COR-L47 (cell line): ENCODE measurements at regions not wholly inside any gene's neighbourhood (a gene's known extent, or its start where the extent isn't known, plus 50 kb on each side); places are given as distances from the start of the nearest gene placed in this dataset.
A peak's percentile ranks its signal among the peaks of the same experiment; 100 is the strongest.
"Not testable (repeated sequence)": the region's sequence is repeated elsewhere in the genome, so short reads cannot be mapped to it uniquely, and the experiment has no call there.

Experiments used
- DNase-seq: peaks from one replicate; lab custom pipeline; 2025; lab: John Stamatoyannopoulos, UW

- DNase-seq, result no peak
Measured at GRCh38 chr15:70524470-70524869, 238.9 kb downstream of the UACA start.

DNA sequence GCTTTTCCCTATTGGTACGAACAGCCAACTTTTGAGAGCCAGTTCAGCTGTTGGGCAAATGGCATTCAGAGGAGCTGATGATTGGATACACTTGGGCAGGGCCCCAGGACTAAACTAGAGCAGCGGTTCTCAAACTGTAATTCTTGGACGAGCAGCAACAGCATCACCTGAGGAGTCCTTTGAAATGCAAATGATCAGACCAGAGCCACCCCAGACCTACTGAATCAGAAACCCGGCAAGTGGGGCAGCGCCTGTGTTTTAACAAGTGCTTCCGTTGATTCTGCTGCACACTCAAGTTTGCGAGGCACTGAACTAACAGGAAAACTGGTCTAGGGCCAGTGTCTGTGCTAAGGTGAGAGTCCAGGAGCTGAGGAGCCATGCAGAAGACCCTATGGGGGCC, 239.7 kb downstream of the UACA start:
- no peak for DNase-seq

GRCh38 chr15:70523192-70523591, 240.2 kb downstream of the UACA start:
- DNase-seq, result no peak

DNA sequence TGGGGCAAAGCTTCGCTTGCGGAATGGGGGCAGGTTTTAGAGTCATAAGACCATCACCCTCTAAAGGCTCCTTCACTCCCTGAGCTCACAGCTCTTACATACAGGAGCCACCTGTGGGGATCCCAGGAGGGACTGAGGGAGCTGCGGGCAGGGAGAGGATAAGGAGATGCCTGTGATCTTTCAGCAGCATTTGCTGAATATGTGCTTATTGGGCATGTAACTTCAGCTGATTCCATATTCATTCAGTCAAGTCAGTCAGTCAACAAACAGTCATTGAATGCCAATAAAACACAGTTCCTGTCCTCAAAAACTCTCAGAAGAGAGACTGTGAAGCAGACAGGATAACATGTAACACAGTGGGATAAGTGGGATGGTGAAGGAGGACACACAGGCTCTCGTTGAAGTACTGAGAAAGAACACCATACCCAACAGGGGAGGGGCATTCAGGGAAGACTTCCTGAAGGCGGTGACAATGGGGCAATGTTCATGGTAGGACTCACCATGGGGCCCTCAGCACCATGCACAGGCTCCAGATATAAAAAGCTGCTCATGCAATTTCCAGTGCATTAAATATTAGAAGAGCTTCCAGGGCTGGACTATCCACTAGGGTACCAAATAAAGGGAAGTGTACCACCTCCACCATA, 240.9 kb downstream of the UACA start:
- DNase-seq, result no peak

- no peak for DNase-seq
Measured at GRCh38 chr15:70521576-70522322, 241.6 kb downstream of the UACA start.

- no peak for DNase-seq
Measured at GRCh38 chr15:70519616-70520015, 243.7 kb downstream of the UACA start.

DNA sequence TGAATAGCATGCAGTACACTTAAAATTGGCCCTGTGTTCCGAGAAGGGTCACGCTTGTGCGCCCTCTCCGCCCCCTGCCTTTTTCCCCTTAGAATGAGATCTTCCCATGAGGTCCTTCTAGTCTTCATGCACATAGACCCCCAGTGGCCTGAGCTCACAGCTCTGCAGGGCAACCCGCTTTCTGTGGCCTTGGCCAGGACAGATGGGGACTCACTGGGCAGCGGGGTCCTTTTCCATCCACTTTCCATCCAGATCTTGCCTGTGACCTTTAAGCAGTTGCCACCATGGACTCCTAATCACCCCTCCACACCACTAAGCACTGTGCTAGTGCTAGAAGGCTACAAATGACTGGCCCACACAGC, 244.4 kb downstream of the UACA start:
- DNase-seq, result no peak

- no peak for DNase-seq
Measured at GRCh38 chr15:70518201-70519003, 245.0 kb downstream of the UACA start.

- DNase-seq, result no peak
Measured at GRCh38 chr15:70517194-70517590, 246.2 kb downstream of the UACA start.

GRCh38 chr15:70516408-70517193, 246.8 kb downstream of the UACA start:
- no peak for DNase-seq

GRCh38 chr15:70514251-70514650, 249.1 kb downstream of the UACA start:
- no peak for DNase-seq

GRCh38 chr15:70513819-70514218, 249.5 kb downstream of the UACA start:
- peak; percentile 33 for DNase-seq

GRCh38 chr15:70512772-70513362, 250.5 kb downstream of the UACA start:
- peak; percentile 9 for DNase-seq

GRCh38 chr15:70511972-70512587, 251.3 kb downstream of the UACA start:
- DNase-seq, result not testable (repeated sequence)

GRCh38 chr15:70510433-70510832, 252.9 kb downstream of the UACA start:
- no peak for DNase-seq

DNA sequence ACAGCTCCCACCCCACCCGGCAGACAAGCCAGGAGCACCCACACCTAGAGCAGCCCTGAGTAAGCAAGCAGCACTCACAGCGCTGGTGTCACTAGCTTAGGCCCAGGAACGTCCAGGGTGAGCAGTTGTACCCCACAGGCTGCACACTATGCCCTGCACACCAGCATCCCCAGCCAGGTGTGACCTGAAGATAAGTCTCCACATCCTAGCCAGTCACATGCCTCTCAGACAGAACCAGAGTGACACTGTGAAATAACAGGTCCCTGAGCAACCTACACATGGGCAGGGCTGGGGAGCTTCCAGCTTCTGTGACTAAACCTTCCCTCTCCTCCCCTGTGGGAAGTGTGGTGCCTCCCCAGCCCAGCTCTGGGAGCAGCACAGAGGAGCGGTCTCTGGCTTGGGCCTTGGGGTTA, 253.6 kb downstream of the UACA start:
- DNase-seq, result no peak

DNA sequence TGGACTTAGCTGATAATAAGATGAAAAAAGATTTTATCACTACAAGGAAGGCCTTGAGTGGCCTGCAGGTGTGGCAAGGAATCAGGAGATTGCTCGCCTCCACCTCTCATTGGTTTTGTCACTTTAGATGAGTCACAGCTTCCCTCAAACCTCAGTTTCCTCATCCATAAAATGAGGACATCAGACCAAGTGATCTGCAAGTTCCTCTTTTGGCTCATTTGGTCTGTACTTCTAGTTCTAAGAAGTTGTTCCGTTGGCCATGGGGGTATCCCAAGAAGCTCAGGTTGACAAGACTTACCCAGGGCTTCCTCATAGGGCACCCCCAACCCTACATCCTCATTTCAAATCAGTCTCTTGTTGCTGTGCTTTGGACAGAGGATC, 254.1 kb downstream of the UACA start:
- DNase-seq, result no peak

- DNase-seq, result no peak
Measured at GRCh38 chr15:70508561-70509281, 254.6 kb downstream of the UACA start.

GRCh38 chr15:70507772-70508371, 255.5 kb downstream of the UACA start:
- no peak for DNase-seq
